Pancreas (tissue), 10 donors: ENCODE measurements at regions not wholly inside any gene's neighbourhood (a gene's known extent, or its start where the extent isn't known, plus 50 kb on each side); places are given as distances from the start of the nearest gene placed in this dataset.

Source experiments
- ATAC-seq, 4 donors: fragments of 200-7000 bp; cut with Tn5 transposase; one replicate each; pipeline versions ENCODE4 v1.8.0 to v1.9.1; 2020; ENCODE audit warnings: mild to moderate bottlenecking in 4 of 4, moderate library complexity in 4 of 4
- DNase-seq, 6 donors: peaks; one replicate each; pipeline ENCODE4 v3.0.0-alpha.2; 2020
- FAIRE-seq: peaks from 2 replicates; lab custom pipeline; 2012; peaks lifted over from hg19 to GRCh38; lab: Jason Lieb, UNC
- H3K27ac ChIP-seq, 4 donors: fragments of 200-600 bp; sonication (generic); 1 replicate in 3 of 4; 2 replicates in 1 of 4; pipeline versions ENCODE4 v1.5.0 to v1.8.0; 2020
- H3K27me3 ChIP-seq, 4 donors: fragments of 200-600 bp; one replicate each; pipeline ENCODE4 v1.8.0; 2021
- H3K36me3 ChIP-seq, 3 donors: fragments of 200-600 bp; sonication (generic) in 1 of 3; one replicate each; pipeline versions ENCODE4 v1.5.0 to v1.8.0; 2020 to 2021
- H3K4me1 ChIP-seq, 3 donors: fragments of 200-600 bp; one replicate each; pipeline ENCODE4 v1.8.0; 2021
- H3K4me3 ChIP-seq, 4 donors: fragments of 200-600 bp; sonication (generic) in 2 of 4; one replicate each; pipeline versions ENCODE4 v1.5.0 to v1.8.0; 2020 to 2021
- H3K9me3 ChIP-seq, 4 donors: fragments of 200-600 bp; one replicate each; pipeline ENCODE4 v1.8.0; 2021
- WGBS, 2 donors: extraction: QIAGEN DNeasy Blood & Tissue Kit; methylation state at CpG; one replicate each; pipeline ENCODE4 v1.1.7; 2013; 5-methylcytosine and 5-hydroxymethylcytosine counted together
- intact Hi-C, 3 donors: fragments of 100-400 bp; cut with DNase I; formaldehyde crosslinking; loops; one replicate each; pipeline versions ENCODE4 v1.11.1 to v1.14.2; 2022
- TF ChIP-seq, protein P1 (sequence below), 4 donors: fragments of 200-600 bp; sonication (generic) in 3 of 4; IDR thresholded peaks; one replicate each; pipeline versions ENCODE4 v1.5.0 to v1.8.0; 2021; ENCODE audit warnings: antibody characterized with exemption in 4 of 4
- donor health status: healthy with polysubstance abuse.
- donor health status: DM: no; HTN: no; CAD: no; lungs with moderate emphysema.
- donor health status: DM: no; HTN: no; CAD: no.
- donor health status: control.
- donor health status: control.
- donor health status: Bipolar disorder and iron deficiency.
- donor health status: DM: yes; HTN: yes; CAD: no.
- donor health status: DM: no; HTN: no; CAD: no.
- donor health status: DM: no; HTN: no; CAD: no.
- donor health status: DM: yes; HTN: yes; CAD: no.

DNA sequence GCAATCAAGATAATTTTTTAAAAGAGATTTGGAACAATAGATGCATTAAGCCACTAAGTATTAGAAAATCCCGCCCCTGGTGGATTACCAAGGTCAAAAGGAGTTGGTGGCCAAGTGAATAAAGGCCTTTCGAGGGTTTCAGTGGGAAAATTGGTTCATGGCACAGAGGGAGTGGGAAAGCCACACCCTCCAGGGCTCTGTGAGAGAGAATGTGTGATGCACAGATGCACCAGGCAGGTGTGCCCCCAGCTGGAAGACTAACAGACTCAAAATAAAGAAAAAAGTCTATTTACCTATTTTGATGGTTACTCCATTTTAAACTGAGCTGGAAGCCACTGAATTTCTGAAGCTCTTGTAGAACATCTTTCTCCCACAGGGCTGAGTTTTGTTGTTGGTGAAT lies 278.0 kb downstream of the DRD1 start:
- ATAC-seq = peak in 1 of 4 donors; percentile 55
- Histone ChIP-seq H3K4me1 (no peaks in the 10 kb centered on the region), H3K9me3 (no peaks in the 10 kb centered on the region), H3K27me3 (no peaks in the 10 kb centered on the region), H3K27ac (no peak overlapping the region), H3K36me3 (no peaks in the 10 kb centered on the region), H3K4me3 (no peak overlapping the region)
- FAIRE-seq = no peak
- TF ChIP-seq, protein P1, sequence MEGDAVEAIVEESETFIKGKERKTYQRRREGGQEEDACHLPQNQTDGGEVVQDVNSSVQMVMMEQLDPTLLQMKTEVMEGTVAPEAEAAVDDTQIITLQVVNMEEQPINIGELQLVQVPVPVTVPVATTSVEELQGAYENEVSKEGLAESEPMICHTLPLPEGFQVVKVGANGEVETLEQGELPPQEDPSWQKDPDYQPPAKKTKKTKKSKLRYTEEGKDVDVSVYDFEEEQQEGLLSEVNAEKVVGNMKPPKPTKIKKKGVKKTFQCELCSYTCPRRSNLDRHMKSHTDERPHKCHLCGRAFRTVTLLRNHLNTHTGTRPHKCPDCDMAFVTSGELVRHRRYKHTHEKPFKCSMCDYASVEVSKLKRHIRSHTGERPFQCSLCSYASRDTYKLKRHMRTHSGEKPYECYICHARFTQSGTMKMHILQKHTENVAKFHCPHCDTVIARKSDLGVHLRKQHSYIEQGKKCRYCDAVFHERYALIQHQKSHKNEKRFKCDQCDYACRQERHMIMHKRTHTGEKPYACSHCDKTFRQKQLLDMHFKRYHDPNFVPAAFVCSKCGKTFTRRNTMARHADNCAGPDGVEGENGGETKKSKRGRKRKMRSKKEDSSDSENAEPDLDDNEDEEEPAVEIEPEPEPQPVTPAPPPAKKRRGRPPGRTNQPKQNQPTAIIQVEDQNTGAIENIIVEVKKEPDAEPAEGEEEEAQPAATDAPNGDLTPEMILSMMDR (IDR thresholded peaks at IDR 0.05) = no peak
- 17 to 19% methylated on average over 2 of the region's 2 CpGs for WGBS, 2 donors
- intact Hi-C loops = no loop called here
- no peak for DNase-seq

DNA sequence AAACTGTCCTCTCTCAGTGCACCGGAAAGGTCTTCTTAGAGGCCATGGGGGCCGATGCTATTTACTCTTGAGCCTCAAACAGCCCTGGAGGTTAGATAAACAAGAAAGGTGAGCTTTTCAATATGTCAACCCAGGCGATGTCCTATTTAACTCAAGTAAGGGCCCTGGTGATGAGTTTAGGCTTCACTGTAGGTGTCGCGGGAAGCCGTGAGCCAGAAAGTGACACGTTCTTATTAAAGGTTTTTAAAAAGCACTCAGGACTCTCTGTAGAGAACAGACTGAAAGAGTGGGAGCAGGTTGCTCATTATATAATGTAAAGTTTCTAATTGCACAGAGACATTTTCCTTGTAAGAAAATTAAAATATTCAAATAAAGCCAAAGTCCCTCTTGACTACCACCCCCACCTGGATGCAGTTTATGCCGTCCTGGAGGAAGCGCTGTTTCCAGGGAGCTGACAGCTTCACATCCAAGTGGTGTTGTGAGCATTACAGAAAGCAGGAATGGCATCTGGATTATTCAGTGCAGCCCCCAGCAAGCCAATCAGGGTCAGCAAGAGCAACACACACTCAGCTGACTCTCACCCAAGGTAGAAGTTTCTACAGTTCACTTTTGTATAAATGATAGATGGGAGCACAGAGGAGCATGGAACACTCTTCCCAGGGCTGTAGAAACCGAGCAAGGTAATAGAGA lies 280.3 kb downstream of the DRD1 start:
- no peak overlapping the region for H3K27ac ChIP-seq
- ATAC-seq (no peak), FAIRE-seq (no peak), DNase-seq (no peak)
- intact Hi-C loops = no loop called here
- no peaks in the 10 kb centered on the region for H3K4me1 ChIP-seq
- no peaks in the 10 kb centered on the region for H3K36me3 ChIP-seq
- H3K4me3 ChIP-seq = no peak overlapping the region
- WGBS, 2 donors = 57 to 65% methylated on average over 10 of the region's 10 CpGs
- H3K27me3 ChIP-seq = no peaks in the 10 kb centered on the region
- no peaks in the 10 kb centered on the region for H3K9me3 ChIP-seq
- TF ChIP-seq, protein P1 (IDR thresholded peaks at IDR 0.05) = no peak

DNA sequence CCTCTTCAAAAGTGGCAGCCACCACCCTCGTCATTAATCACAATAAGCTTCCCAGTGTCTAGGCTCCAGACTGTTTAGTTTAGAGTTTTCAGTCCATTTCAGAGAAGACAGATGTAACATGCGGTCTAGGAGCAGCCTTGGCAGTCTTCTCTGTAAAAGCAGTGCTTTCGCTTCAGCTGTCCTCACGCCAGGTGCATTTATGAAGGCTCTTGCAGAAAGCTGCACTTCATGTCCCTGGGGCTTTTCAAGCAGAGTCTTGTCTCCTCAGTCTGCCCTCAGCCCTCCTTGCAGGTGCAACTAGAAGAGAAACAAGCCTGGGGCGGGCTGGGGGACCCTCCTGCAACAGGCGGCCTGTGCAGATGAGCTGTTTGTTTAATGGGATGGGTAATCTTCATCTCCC lies 281.9 kb downstream of the DRD1 start:
- ATAC-seq (no peak), DNase-seq (no peak), FAIRE-seq (no peak)
- H3K27ac ChIP-seq = no peak overlapping the region
- intact Hi-C loops = no loop called here
- no peaks in the 10 kb centered on the region for H3K4me1 ChIP-seq
- 76 to 77% methylated on average over 6 of the region's 6 CpGs for WGBS, 2 donors
- TF ChIP-seq, protein P1 (IDR thresholded peaks at IDR 0.05) = no peak
- H3K27me3 ChIP-seq = no peaks in the 10 kb centered on the region
- no peak overlapping the region for H3K4me3 ChIP-seq
- H3K36me3 ChIP-seq = no peaks in the 10 kb centered on the region
- no peaks in the 10 kb centered on the region for H3K9me3 ChIP-seq

DNA sequence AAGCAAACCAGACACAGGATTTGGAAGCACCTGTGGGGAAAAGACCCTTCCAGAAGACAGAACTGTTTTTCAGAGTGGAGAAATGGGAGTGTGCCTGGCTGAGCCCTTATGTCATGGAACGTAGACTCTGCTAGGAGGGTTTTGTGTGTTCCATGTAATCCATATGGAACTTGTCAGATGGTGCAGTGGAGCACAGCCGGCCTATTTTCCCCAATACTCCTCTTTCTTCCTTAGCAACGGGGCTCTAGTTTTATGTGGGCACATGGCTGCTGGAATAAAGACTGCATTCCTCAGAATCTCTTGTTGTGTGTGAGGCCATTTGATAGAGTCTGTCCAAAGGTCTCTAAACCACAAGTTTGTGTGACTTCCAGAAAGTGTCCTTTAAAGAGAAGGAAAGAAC lies 284.0 kb downstream of the DRD1 start:
- Histone ChIP-seq H3K27ac (no peak overlapping the region), H3K9me3 (no peaks in the 10 kb centered on the region), H3K27me3 (no peaks in the 10 kb centered on the region), H3K4me1 (no peaks in the 10 kb centered on the region), H3K4me3 (no peak overlapping the region), H3K36me3 (no peaks in the 10 kb centered on the region)
- FAIRE-seq (no peak), ATAC-seq (no peak), DNase-seq (no peak)
- intact Hi-C loops = no loop called here
- TF ChIP-seq, protein P1 (IDR thresholded peaks at IDR 0.05) = no peak
- WGBS, 2 donors = 62 to 63% methylated on average over 3 of the region's 3 CpGs

DNA sequence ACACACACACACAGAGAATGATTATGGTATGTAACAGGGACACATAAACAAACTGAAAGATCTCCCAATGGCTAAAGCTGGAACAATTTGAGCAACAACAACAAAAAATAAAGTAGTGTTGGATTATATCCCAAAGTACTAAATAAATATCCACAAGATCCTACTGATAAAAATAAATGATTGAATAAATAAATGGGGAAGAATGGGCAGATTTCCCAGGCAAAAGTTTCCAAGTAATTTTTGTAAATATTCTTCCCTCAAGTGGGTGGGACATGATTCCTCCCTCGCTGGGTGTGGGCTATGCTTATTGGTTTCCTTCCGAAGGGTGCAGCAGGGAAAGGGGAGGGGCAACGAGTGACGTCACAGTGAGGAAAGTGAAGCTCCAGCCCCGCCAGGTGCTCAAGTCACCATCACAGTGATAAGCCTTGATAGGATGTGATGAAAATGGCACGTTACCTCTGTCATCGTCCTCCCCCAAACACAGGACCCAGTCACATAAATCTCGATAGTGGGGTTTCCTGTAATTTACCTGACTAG lies 295.3 kb downstream of the DRD1 start:
- FAIRE-seq (no peak), ATAC-seq (no peak), DNase-seq (no peak)
- H3K27me3 ChIP-seq = no peaks in the 10 kb centered on the region
- H3K4me3 ChIP-seq = no peak overlapping the region
- TF ChIP-seq, protein P1 (IDR thresholded peaks at IDR 0.05) = no peak
- H3K4me1 ChIP-seq = no peaks in the 10 kb centered on the region
- WGBS, 2 donors = 69 to 79% methylated on average over 8 of the region's 8 CpGs
- peaks cover 0 to 6% (median 0%) of the 10 kb centered on the region in 4 donors for H3K9me3 ChIP-seq
- H3K36me3 ChIP-seq = no peaks in the 10 kb centered on the region
- intact Hi-C loops = no loop called here
- no peak overlapping the region for H3K27ac ChIP-seq
